ENCODE measurements at regions not wholly inside any gene's neighbourhood (a gene's known extent, or its start where the extent isn't known, plus 50 kb on each side); places are given as distances from the start of the nearest gene placed in this dataset.
A peak's percentile ranks its signal among the peaks of the same experiment; 100 is the strongest.

- intact Hi-C loops (cut with micrococcal nuclease; ENCODE audit: unreplicated experiment) = no loop called here
- DNase-seq (ENCODE audit: low spot score) = no peak
- no peaks in the 10 kb centered on the region for H3K36me3 ChIP-seq (ENCODE audit: insufficient read depth, low read length, poor library complexity, severe bottlenecking)
- CTCF ChIA-PET = no interaction called here
- peaks cover 17% of the 10 kb centered on the region for H3K4me1 ChIP-seq (ENCODE audit: insufficient read depth, low read length, poor library complexity, severe bottlenecking)
- POLR2A ChIA-PET (ENCODE audit: low non-redundant PET) = no interaction called here
- BruUV-seq (replicated peaks) = no TSS peak
- TF ChIP-seq EZH2 (IDR thresholded peaks at IDR 0.05; ENCODE audit: borderline replicate concordance, low read depth, low read length, poor library complexity, severe bottlenecking) (no peak), CTCF (conservative IDR thresholded peaks at IDR 0.05; ENCODE audit: low read depth, low read length) (no peak)
- H3K9me3 ChIP-seq (ENCODE audit: low read depth, low read length, poor library complexity, severe bottlenecking) = no peaks in the 10 kb centered on the region
- no peaks in the 10 kb centered on the region for H3K27me3 ChIP-seq (replicated peaks; ENCODE audit: insufficient read depth, low read depth, low read length, poor library complexity)
- no peak overlapping the region for H3K27ac ChIP-seq (ENCODE audit: low read depth, low read length, poor library complexity, severe bottlenecking)
- no peak overlapping the region for H3K4me3 ChIP-seq (ENCODE audit: low read depth, low read length, poor library complexity, severe bottlenecking)
Observed at GRCh38 chr5:135248801-135249231, 150.2 kb downstream of the MACROH2A1 start.

GRCh38 chr5:135246923-135247795 lies 151.9 kb downstream of the MACROH2A1 start:
- Histone ChIP-seq H3K4me3 (ENCODE audit: low read depth, low read length, poor library complexity, severe bottlenecking) (peak overlapping the region; percentile 5), H3K9me3 (ENCODE audit: low read depth, low read length, poor library complexity, severe bottlenecking) (no peaks in the 10 kb centered on the region), H3K27me3 (replicated peaks; ENCODE audit: insufficient read depth, low read depth, low read length, poor library complexity) (no peaks in the 10 kb centered on the region), H3K36me3 (ENCODE audit: insufficient read depth, low read length, poor library complexity, severe bottlenecking) (no peaks in the 10 kb centered on the region), H3K27ac (ENCODE audit: low read depth, low read length, poor library complexity, severe bottlenecking) (no peak overlapping the region), H3K4me1 (ENCODE audit: insufficient read depth, low read length, poor library complexity, severe bottlenecking) (peaks cover 17% of the 10 kb centered on the region)
- POLR2A ChIA-PET (ENCODE audit: low non-redundant PET) = no interaction called here
- TF ChIP-seq CTCF (conservative IDR thresholded peaks at IDR 0.05; ENCODE audit: low read depth, low read length) (no peak), EZH2 (IDR thresholded peaks at IDR 0.05; ENCODE audit: borderline replicate concordance, low read depth, low read length, poor library complexity, severe bottlenecking) (no peak)
- intact Hi-C loops (cut with micrococcal nuclease; ENCODE audit: unreplicated experiment) = no loop called here
- CTCF ChIA-PET = no interaction called here
- peak; percentile 88 for DNase-seq (ENCODE audit: low spot score)
- BruUV-seq (replicated peaks) = no TSS peak

GRCh38 chr5:135246605-135246922 lies 152.5 kb downstream of the MACROH2A1 start:
- Histone ChIP-seq H3K4me3 (ENCODE audit: low read depth, low read length, poor library complexity, severe bottlenecking) (no peak overlapping the region), H3K36me3 (ENCODE audit: insufficient read depth, low read length, poor library complexity, severe bottlenecking) (no peaks in the 10 kb centered on the region), H3K4me1 (ENCODE audit: insufficient read depth, low read length, poor library complexity, severe bottlenecking) (peaks cover 17% of the 10 kb centered on the region), H3K27me3 (replicated peaks; ENCODE audit: insufficient read depth, low read depth, low read length, poor library complexity) (no peaks in the 10 kb centered on the region), H3K9me3 (ENCODE audit: low read depth, low read length, poor library complexity, severe bottlenecking) (no peaks in the 10 kb centered on the region), H3K27ac (ENCODE audit: low read depth, low read length, poor library complexity, severe bottlenecking) (no peak overlapping the region)
- BruUV-seq (replicated peaks) = no TSS peak
- TF ChIP-seq EZH2 (IDR thresholded peaks at IDR 0.05; ENCODE audit: borderline replicate concordance, low read depth, low read length, poor library complexity, severe bottlenecking) (no peak), CTCF (conservative IDR thresholded peaks at IDR 0.05; ENCODE audit: low read depth, low read length) (no peak)
- ChIA-PET POLR2A (ENCODE audit: low non-redundant PET) (no interaction called here), CTCF (no interaction called here)
- DNase-seq (ENCODE audit: low spot score) = no peak
- intact Hi-C loops (cut with micrococcal nuclease; ENCODE audit: unreplicated experiment) = no loop called here
